Keratinocyte (primary cell): ENCODE measurements at regions not wholly inside any gene's neighbourhood (a gene's known extent, or its start where the extent isn't known, plus 50 kb on each side); places are given as distances from the start of the nearest gene placed in this dataset.

Experiments
- DNase-seq: peaks from one replicate; pipeline ENCODE4 v3.0.0-alpha.2; 2011; ENCODE audit warnings: low read depth, missing footprints, low spot score
- FAIRE-seq: peaks from 2 replicates; lab custom pipeline; 2011; peaks lifted over from hg19 to GRCh38; lab: Jason Lieb, UNC
- H2AFZ ChIP-seq: 2 replicates; pipeline ENCODE4 v1.6.0; 2012; ENCODE audit warnings: low read length, control low read depth, inconsistent platforms; ENCODE audit not compliant: control insufficient read depth
- H3K27ac ChIP-seq: 2 replicates; pipeline ENCODE4 v1.5.1; 2011; ENCODE audit warnings: low read length; ENCODE audit not compliant: control insufficient read depth, insufficient read depth
- H3K27me3 ChIP-seq: 3 replicates; pipeline ENCODE4 v1.6.0; 2011; ENCODE audit warnings: low read length; ENCODE audit not compliant: control insufficient read depth, insufficient read depth; ENCODE audit errors: extremely low read depth
- H3K36me3 ChIP-seq, 2 experiments: 2 replicates in 1 of 2; 3 replicates in 1 of 2; pipeline ENCODE4 v1.5.1; 2011; ENCODE audit warnings: low read length in 2 of 2, mild to moderate bottlenecking in 1 of 2; ENCODE audit not compliant: control insufficient read depth in 2 of 2, insufficient read depth in 2 of 2; ENCODE audit errors: extremely low read depth in 1 of 2
- H3K4me1 ChIP-seq: 3 replicates; pipeline ENCODE4 v1.5.1; 2011; ENCODE audit warnings: low read length; ENCODE audit not compliant: control insufficient read depth, insufficient read depth; ENCODE audit errors: extremely low read depth
- H3K4me2 ChIP-seq: 3 replicates; pipeline ENCODE4 v1.6.0; 2011; ENCODE audit warnings: low read depth, low read length; ENCODE audit not compliant: control insufficient read depth, insufficient read depth; ENCODE audit errors: extremely low read depth
- H3K4me3 ChIP-seq, 3 experiments: fragments of 200-600 bp in 1 of 3; sonication (generic) in 1 of 3; 2 replicates in 2 of 3; 3 replicates in 1 of 3; pipeline ENCODE4 v1.5.1; 2011 to 2016; ENCODE audit warnings: low read length in 3 of 3, mild to moderate bottlenecking in 3 of 3, control low read depth in 2 of 3, inconsistent platforms in 1 of 3, low read depth in 1 of 3, mixed read lengths in 1 of 3, mixed run types in 1 of 3, moderate library complexity in 1 of 3; ENCODE audit not compliant: control insufficient read depth in 2 of 3, insufficient read depth in 2 of 3; ENCODE audit errors: extremely low read depth in 1 of 3
- H3K79me2 ChIP-seq: 2 replicates; pipeline ENCODE4 v1.6.0; 2012; ENCODE audit warnings: low read length; ENCODE audit not compliant: control insufficient read depth, insufficient read depth
- H3K9ac ChIP-seq: 3 replicates; pipeline ENCODE4 v1.6.0; 2011; ENCODE audit warnings: low read length; ENCODE audit not compliant: control insufficient read depth, insufficient read depth; ENCODE audit errors: extremely low read depth
- H3K9me1 ChIP-seq: 3 replicates; pipeline ENCODE4 v1.6.0; 2011; ENCODE audit warnings: low read length; ENCODE audit not compliant: control insufficient read depth, insufficient read depth; ENCODE audit errors: extremely low read depth
- H3K9me3 ChIP-seq: 2 replicates; pipeline ENCODE4 v1.5.1; 2012; ENCODE audit warnings: low read depth, low read length; ENCODE audit not compliant: control insufficient read depth
- H4K20me1 ChIP-seq: 3 replicates; pipeline ENCODE4 v1.6.0; 2011; ENCODE audit warnings: low read length; ENCODE audit not compliant: control insufficient read depth, insufficient read depth; ENCODE audit errors: extremely low read depth
- CTCF ChIP-seq, 3 experiments: IDR thresholded peaks in 1 of 3; conservative IDR thresholded peaks in 1 of 3; optimal IDR thresholded peaks in 1 of 3; 2 replicates in 2 of 3; 3 replicates in 1 of 3; pipeline versions ENCODE3 to v1.5.1; 2011; ENCODE audit warnings: low read length in 3 of 3, mild to moderate bottlenecking in 3 of 3, moderate library complexity in 2 of 3, control low read depth in 1 of 3, inconsistent platforms in 1 of 3; ENCODE audit not compliant: insufficient read depth in 2 of 3; ENCODE audit errors: extremely low read depth in 1 of 3
- EZH2 ChIP-seq: IDR thresholded peaks from one replicate; pipeline ENCODE4 v1.6.1; 2012; ENCODE audit warnings: inconsistent platforms, mild to moderate bottlenecking, low read length, moderate library complexity
- dilution Hi-C: fragments of 300-500 bp; cut with MboI; formaldehyde crosslinking; loops from one replicate; pipeline ENCODE4 v1.7.0; 2020; ENCODE audit warnings: low sequenced_read_pairs; ENCODE audit not compliant: extremely low pct_ligation_motif_present

GRCh38 chr3:84223512-84223911 is 735.3 kb upstream of the CADM2 start:
- H3K27me3 ChIP-seq: no peaks in the 10 kb centered on the region
- H3K9me1 ChIP-seq: no peaks in the 10 kb centered on the region
- no peaks in the 10 kb centered on the region for H3K36me3 ChIP-seq
- DNase-seq (no peak), FAIRE-seq (no peak)
- no peak overlapping the region for H2AFZ ChIP-seq
- no peaks in the 10 kb centered on the region for H3K4me1 ChIP-seq
- no peaks in the 10 kb centered on the region for H3K79me2 ChIP-seq
- dilution Hi-C loops: no loop called here
- H3K9ac ChIP-seq: no peak overlapping the region
- H3K9me3 ChIP-seq: no peaks in the 10 kb centered on the region
- H4K20me1 ChIP-seq: no peaks in the 10 kb centered on the region
- no peak overlapping the region for H3K4me2 ChIP-seq
- TF ChIP-seq CTCF (optimal IDR thresholded peaks at IDR 0.05 in 1 of 3, IDR thresholded peaks at IDR 0.05 in 1 of 3, conservative IDR thresholded peaks at IDR 0.05 in 1 of 3; ENCODE audit: extremely low read depth in 1 of 3, insufficient read depth in 2 of 3, low read length in 3 of 3) (no peak), EZH2 (no peak)
- no peak overlapping the region for H3K27ac ChIP-seq
- no peak overlapping the region for H3K4me3 ChIP-seq

- Histone ChIP-seq H4K20me1 (no peaks in the 10 kb centered on the region), H3K4me1 (no peaks in the 10 kb centered on the region), H3K9ac (no peak overlapping the region), H2AFZ (no peak overlapping the region), H3K79me2 (no peaks in the 10 kb centered on the region), H3K4me3 (no peak overlapping the region), H3K27ac (no peak overlapping the region), H3K27me3 (no peaks in the 10 kb centered on the region), H3K4me2 (no peak overlapping the region), H3K9me3 (no peaks in the 10 kb centered on the region), H3K9me1 (no peaks in the 10 kb centered on the region), H3K36me3 (no peaks in the 10 kb centered on the region)
- dilution Hi-C loops: no loop called here
- FAIRE-seq (no peak), DNase-seq (no peak)
- TF ChIP-seq EZH2: no peak
- no peak for TF ChIP-seq CTCF (optimal IDR thresholded peaks at IDR 0.05 in 1 of 3, IDR thresholded peaks at IDR 0.05 in 1 of 3, conservative IDR thresholded peaks at IDR 0.05 in 1 of 3; ENCODE audit: extremely low read depth in 1 of 3, insufficient read depth in 2 of 3, low read length in 3 of 3)
These were observed 734.5 kb upstream of the CADM2 start for GRCh38 chr3:84224262-84224661.
